Thymus (tissue), 11 donors: ENCODE measurements at regions not wholly inside any gene's neighbourhood (a gene's known extent, or its start where the extent isn't known, plus 50 kb on each side); places are given as distances from the start of the nearest gene placed in this dataset.

Source experiments
- DNase-seq, 9 donors: peaks; one replicate each; pipeline ENCODE4 v3.0.0-alpha.2; 2013; ENCODE audit warnings: low spot score in 9 of 9, low read depth in 6 of 9, missing footprints in 1 of 9
- H3K27ac ChIP-seq, 2 donors: one replicate each; pipeline ENCODE4 v1.5.1; 2013; ENCODE audit warnings: control low read depth in 1 of 2, low read depth in 1 of 2, low read length in 1 of 2, mild to moderate bottlenecking in 1 of 2, moderate library complexity in 1 of 2
- H3K27me3 ChIP-seq, 2 donors: one replicate each; pipeline ENCODE4 v1.5.1; 2013; ENCODE audit warnings: low read length in 1 of 2; ENCODE audit not compliant: control insufficient read depth in 2 of 2, insufficient read depth in 1 of 2
- H3K36me3 ChIP-seq, 2 donors: one replicate each; pipeline ENCODE4 v1.5.1; 2013; ENCODE audit warnings: low read length in 1 of 2, mild to moderate bottlenecking in 1 of 2, moderate library complexity in 1 of 2; ENCODE audit not compliant: control insufficient read depth in 2 of 2, insufficient read depth in 2 of 2
- H3K4me1 ChIP-seq, 2 donors: one replicate each; pipeline ENCODE4 v1.5.1; 2013; ENCODE audit warnings: low read length in 2 of 2; ENCODE audit not compliant: control insufficient read depth in 2 of 2, insufficient read depth in 2 of 2
- H3K4me3 ChIP-seq, 2 donors: one replicate each; pipeline ENCODE4 v1.5.1; 2013; ENCODE audit warnings: low read length in 2 of 2, control low read depth in 1 of 2, mild to moderate bottlenecking in 1 of 2
- H3K9me3 ChIP-seq, 2 donors: one replicate each; pipeline ENCODE4 v1.5.1; 2013; ENCODE audit warnings: low read length in 1 of 2, mild to moderate bottlenecking in 1 of 2; ENCODE audit not compliant: control insufficient read depth in 2 of 2, insufficient read depth in 1 of 2
- WGBS: extraction: QIAGEN DNeasy Blood & Tissue Kit; methylation state at CpG from one replicate; pipeline ENCODE4 v1.1.7; 2013; 5-methylcytosine and 5-hydroxymethylcytosine counted together
- donor health status: healthy.

- Histone ChIP-seq H3K36me3 (no peaks in the 10 kb centered on the region), H3K4me3 (no peak overlapping the region), H3K4me1 (no peaks in the 10 kb centered on the region), H3K9me3 (no peaks in the 10 kb centered on the region), H3K27me3 (no peaks in the 10 kb centered on the region), H3K27ac (no peak overlapping the region)
- 93% methylated on average over 13 of the region's 13 CpGs for WGBS
- DNase-seq = no peak
These were observed 711.1 kb downstream of the CBLN2 start for GRCh38 chr18:71832946-71833617.

- no peak overlapping the region for H3K4me3 ChIP-seq
- H3K4me1 ChIP-seq = no peaks in the 10 kb centered on the region
- H3K9me3 ChIP-seq = no peaks in the 10 kb centered on the region
- H3K36me3 ChIP-seq = no peaks in the 10 kb centered on the region
- H3K27me3 ChIP-seq = no peaks in the 10 kb centered on the region
- H3K27ac ChIP-seq = no peak overlapping the region
- no peak for DNase-seq
These were observed 713.1 kb downstream of the CBLN2 start for GRCh38 chr18:71831039-71831438.

GRCh38 chr18:71827301-71827700, 716.8 kb downstream of the CBLN2 start:
- H3K4me3 ChIP-seq = no peak overlapping the region
- H3K36me3 ChIP-seq = no peaks in the 10 kb centered on the region
- WGBS = 93% methylated on average over 3 of the region's 3 CpGs
- no peak for DNase-seq
- no peaks in the 10 kb centered on the region for H3K9me3 ChIP-seq
- no peaks in the 10 kb centered on the region for H3K27me3 ChIP-seq
- no peaks in the 10 kb centered on the region for H3K4me1 ChIP-seq
- H3K27ac ChIP-seq = no peak overlapping the region

DNA sequence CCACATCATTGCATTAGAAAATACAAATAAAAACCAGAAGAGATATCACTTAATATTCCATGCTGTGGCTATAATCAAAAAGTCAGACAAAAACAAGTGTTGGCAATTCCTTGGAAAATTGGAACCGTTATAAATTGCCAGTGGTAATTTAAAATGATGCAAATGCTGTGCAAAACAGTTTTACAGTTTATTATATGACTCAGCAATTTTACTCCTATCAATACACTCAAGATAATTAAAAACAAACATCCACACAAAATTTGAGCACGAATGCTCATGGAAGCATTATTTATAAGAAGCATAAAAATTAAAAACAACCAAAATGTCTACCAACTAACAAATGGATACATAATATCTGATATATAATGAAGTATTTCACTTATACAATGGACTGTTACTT, 728.8 kb downstream of the CBLN2 start:
- H3K4me1 ChIP-seq = no peaks in the 10 kb centered on the region
- WGBS = 78% methylated on average over 2 of the region's 2 CpGs
- DNase-seq = no peak

DNA sequence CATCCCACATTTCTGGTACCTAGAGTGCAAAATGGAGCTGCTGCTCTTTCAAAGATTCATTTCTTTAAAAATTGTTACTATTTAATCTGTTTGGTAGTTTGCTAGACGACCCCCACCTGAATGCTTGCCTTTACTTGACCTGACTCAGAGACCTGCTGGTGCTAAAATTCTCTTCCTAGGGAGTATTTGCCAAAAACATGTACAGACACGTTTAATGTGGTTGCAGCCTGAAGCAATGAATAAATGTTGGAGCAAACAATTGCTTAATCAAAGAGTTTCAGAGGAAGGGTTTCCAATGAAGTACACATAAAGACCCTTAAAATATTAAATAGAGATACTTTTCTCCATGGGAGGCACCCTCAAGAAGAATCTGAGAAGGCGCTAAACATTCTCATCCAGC, 734.4 kb downstream of the CBLN2 start:
- H3K27me3 ChIP-seq = no peaks in the 10 kb centered on the region
- no peaks in the 10 kb centered on the region for H3K36me3 ChIP-seq
- H3K4me3 ChIP-seq = no peak overlapping the region
- H3K4me1 ChIP-seq = no peaks in the 10 kb centered on the region
- DNase-seq = no peak
- 75% methylated on average over 3 of the region's 3 CpGs for WGBS
- no peak overlapping the region for H3K27ac ChIP-seq
- H3K9me3 ChIP-seq = peaks cover 0 to 3% of the 10 kb centered on the region in 2 donors

More for the DNA sequence above, 728.8 kb downstream of the CBLN2 start:
- Histone ChIP-seq H3K27me3 (no peaks in the 10 kb centered on the region), H3K4me3 (no peak overlapping the region), H3K36me3 (no peaks in the 10 kb centered on the region), H3K9me3 (peaks cover 0 to 3% of the 10 kb centered on the region in 2 donors), H3K27ac (no peak overlapping the region)

DNA sequence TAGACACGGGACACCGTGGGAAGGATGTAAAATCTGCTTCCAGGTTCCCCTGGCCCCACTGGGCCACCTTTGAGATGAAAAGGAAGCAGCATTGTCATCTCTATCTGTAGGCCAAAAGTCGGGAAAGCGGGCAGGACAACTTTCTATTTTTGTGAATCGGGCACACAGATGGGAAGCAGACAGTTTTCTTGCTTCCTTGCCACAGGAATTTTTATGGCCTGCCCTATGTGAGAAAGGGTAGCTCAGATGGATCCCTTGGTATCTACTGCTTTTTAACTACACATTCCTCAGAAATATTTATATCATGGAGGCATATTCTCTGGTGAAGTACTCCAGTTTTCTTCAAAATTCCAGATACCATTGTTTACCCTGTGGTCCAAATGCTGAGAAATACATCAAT, 735.5 kb downstream of the CBLN2 start:
- DNase-seq = no peak
- no peak overlapping the region for H3K4me3 ChIP-seq
- 84% methylated on average over 5 of the region's 5 CpGs for WGBS
- H3K27me3 ChIP-seq = no peaks in the 10 kb centered on the region
- peaks cover 0 to 3% of the 10 kb centered on the region in 2 donors for H3K9me3 ChIP-seq
- no peak overlapping the region for H3K27ac ChIP-seq
- H3K4me1 ChIP-seq = no peaks in the 10 kb centered on the region
- H3K36me3 ChIP-seq = no peaks in the 10 kb centered on the region

DNA sequence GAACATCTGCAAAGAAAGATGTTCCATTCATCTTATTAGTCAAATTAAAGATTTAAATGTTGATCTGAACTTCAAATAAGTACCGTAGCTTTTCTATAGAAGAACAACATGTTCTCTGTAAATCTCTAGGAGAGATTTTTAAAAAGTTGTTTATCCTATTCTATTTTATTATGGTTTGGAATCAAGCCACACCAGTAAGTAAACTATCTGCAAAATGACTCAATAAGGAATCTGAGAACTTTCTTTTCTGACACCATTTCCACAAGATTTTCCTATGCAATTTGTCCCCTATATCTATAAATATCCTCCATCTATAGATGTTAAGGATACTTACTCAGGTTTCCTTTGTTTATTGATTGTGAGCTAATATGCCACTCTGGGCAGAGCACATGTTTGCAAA, 736.6 kb downstream of the CBLN2 start:
- DNase-seq = no peak
- WGBS = 99% methylated on average over 1 of the region's 1 CpG
- H3K27ac ChIP-seq = no peak overlapping the region

GRCh38 chr18:71798986-71799673, 745.0 kb downstream of the CBLN2 start:
- H3K4me3 ChIP-seq = no peak overlapping the region
- no peaks in the 10 kb centered on the region for H3K27me3 ChIP-seq
- H3K27ac ChIP-seq = no peak overlapping the region
- no peaks in the 10 kb centered on the region for H3K9me3 ChIP-seq
- no peaks in the 10 kb centered on the region for H3K36me3 ChIP-seq
- WGBS = 80% methylated on average over 6 of the region's 6 CpGs
- no peaks in the 10 kb centered on the region for H3K4me1 ChIP-seq
- no peak for DNase-seq

More for the DNA sequence above, 736.6 kb downstream of the CBLN2 start:
- H3K4me3 ChIP-seq = no peak overlapping the region
- H3K36me3 ChIP-seq = no peaks in the 10 kb centered on the region
- no peaks in the 10 kb centered on the region for H3K4me1 ChIP-seq
- no peaks in the 10 kb centered on the region for H3K27me3 ChIP-seq
- no peaks in the 10 kb centered on the region for H3K9me3 ChIP-seq

- WGBS = 92% methylated on average over 7 of the region's 7 CpGs
These were observed 746.6 kb downstream of the CBLN2 start for GRCh38 chr18:71797554-71797953.

More at GRCh38 chr18:71797554-71797953, 746.6 kb downstream of the CBLN2 start:
- DNase-seq = no peak
- no peaks in the 10 kb centered on the region for H3K9me3 ChIP-seq
- no peaks in the 10 kb centered on the region for H3K36me3 ChIP-seq
- no peak overlapping the region for H3K4me3 ChIP-seq
- no peaks in the 10 kb centered on the region for H3K4me1 ChIP-seq
- H3K27me3 ChIP-seq = no peaks in the 10 kb centered on the region
- no peak overlapping the region for H3K27ac ChIP-seq
